A549 (cell line): ENCODE measurements at regions not wholly inside any gene's neighbourhood (a gene's known extent, or its start where the extent isn't known, plus 50 kb on each side); places are given as distances from the start of the nearest gene placed in this dataset.

Experiments
- CHD2 ChIP-seq: fragments of 150-350 bp; IDR thresholded peaks from 2 replicates; pipeline ENCODE4 v1.6.1; 2014; ENCODE audit warnings: low read length; ENCODE audit not compliant: partially characterized antibody
- CHD4 ChIP-seq: fragments of 200-600 bp; sonication (generic); IDR thresholded peaks from 2 replicates; pipeline ENCODE4 v1.6.1; 2016; ENCODE audit warnings: antibody characterized with exemption, mild to moderate bottlenecking, borderline replicate concordance
- CTCF ChIP-seq: fragments of >200 bp; sonication (Bioruptor Twin); formaldehyde crosslinking; IDR thresholded peaks from 3 replicates; pipeline ENCODE4 v1.5.1; 2016
- ELK1 ChIP-seq: fragments of 150-350 bp; IDR thresholded peaks from 2 replicates; pipeline ENCODE4 v1.6.1; 2014; ENCODE audit warnings: low read depth, mild to moderate bottlenecking, low read length
- GATA3 ChIP-seq: IDR thresholded peaks from 2 replicates; pipeline ENCODE4 v1.6.1; 2012; ENCODE audit warnings: borderline replicate concordance
- MAZ ChIP-seq: fragments of 150-350 bp; IDR thresholded peaks from 2 replicates; pipeline ENCODE4 v1.6.1; 2014; ENCODE audit warnings: antibody characterized with exemption, low read depth, low read length, borderline replicate concordance
- POLR2A ChIP-seq: IDR thresholded peaks from 2 replicates; pipeline ENCODE4 v1.6.1; 2012; ENCODE audit warnings: mild to moderate bottlenecking, low read length
- RAD21 ChIP-seq, 2 experiments: fragments of >200 bp in 1 of 2; sonication (Bioruptor Twin) in 1 of 2; formaldehyde crosslinking in 1 of 2; IDR thresholded peaks in 1 of 2; conservative IDR thresholded peaks in 1 of 2; 2 replicates in 1 of 2; 3 replicates in 1 of 2; pipeline ENCODE4 v1.6.1; 2012 to 2018; ENCODE audit warnings: inconsistent platforms in 1 of 2
- TF ChIP-seq, protein P1 (sequence below): IDR thresholded peaks from 2 replicates; pipeline ENCODE4 v1.6.1; 2012; ENCODE audit warnings: low read depth, borderline replicate concordance
- TF ChIP-seq, protein P2 (sequence below): fragments of 450-650 bp; IDR thresholded peaks from 2 replicates; pipeline ENCODE4 v1.6.1; 2014; ENCODE audit warnings: antibody characterized with exemption

DNA sequence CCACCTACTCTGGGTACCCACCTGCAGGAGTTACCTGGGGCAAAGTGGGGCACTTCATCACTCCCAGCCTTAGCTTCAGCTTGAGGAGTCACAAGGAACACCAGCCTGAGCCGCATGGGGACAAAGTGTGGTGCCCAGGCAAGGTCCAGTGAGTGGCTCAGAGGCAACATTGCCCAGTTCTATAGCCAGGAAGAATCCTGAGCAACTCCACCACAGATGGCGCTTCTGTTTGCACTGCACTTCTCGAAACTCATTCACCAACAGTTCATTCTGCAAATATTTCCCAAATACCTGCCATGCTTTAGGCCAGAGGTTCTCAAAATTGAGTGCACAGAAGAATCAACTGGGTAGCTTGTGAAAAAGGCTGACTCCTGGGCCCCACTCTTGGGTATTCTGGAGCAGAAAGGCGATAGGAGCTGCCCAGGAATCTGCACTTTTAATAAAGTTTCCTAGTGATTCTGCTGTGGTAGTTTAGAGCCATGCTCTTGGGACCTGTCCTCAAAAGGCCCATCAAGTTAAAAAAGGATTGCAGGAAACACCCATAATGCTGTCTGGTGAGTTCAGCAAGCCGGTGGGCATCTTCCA is 83.1 kb downstream of the VEGFA start:
- TF ChIP-seq, protein P1, sequence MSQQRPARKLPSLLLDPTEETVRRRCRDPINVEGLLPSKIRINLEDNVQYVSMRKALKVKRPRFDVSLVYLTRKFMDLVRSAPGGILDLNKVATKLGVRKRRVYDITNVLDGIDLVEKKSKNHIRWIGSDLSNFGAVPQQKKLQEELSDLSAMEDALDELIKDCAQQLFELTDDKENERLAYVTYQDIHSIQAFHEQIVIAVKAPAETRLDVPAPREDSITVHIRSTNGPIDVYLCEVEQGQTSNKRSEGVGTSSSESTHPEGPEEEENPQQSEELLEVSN, result no peak
- TF ChIP-seq CTCF, result no peak
- no peak for TF ChIP-seq RAD21 (conservative IDR thresholded peaks at IDR 0.05 in 1 of 2, IDR thresholded peaks at IDR 0.05 in 1 of 2)
- TF ChIP-seq, protein P2, sequence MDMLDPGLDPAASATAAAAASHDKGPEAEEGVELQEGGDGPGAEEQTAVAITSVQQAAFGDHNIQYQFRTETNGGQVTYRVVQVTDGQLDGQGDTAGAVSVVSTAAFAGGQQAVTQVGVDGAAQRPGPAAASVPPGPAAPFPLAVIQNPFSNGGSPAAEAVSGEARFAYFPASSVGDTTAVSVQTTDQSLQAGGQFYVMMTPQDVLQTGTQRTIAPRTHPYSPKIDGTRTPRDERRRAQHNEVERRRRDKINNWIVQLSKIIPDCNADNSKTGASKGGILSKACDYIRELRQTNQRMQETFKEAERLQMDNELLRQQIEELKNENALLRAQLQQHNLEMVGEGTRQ, result no peak
- TF ChIP-seq POLR2A, result no peak
- no peak for TF ChIP-seq GATA3
- TF ChIP-seq CHD4, result no peak
- TF ChIP-seq CHD2, result no peak
- TF ChIP-seq ELK1, result no peak
- TF ChIP-seq MAZ, result no peak
